MM.1S (cell line): ENCODE measurements at regions not wholly inside any gene's neighbourhood (a gene's known extent, or its start where the extent isn't known, plus 50 kb on each side); places are given as distances from the start of the nearest gene placed in this dataset.

Experiments
- DNase-seq: peaks from one replicate; pipeline ENCODE4 v3.0.0-alpha.2; 2015
- H2AFZ ChIP-seq: fragments of 300-600 bp; sonication (generic); 2 replicates; pipeline ENCODE4 v1.6.0; 2016; ENCODE audit warnings: antibody characterized with exemption, low read length
- H3F3A ChIP-seq: fragments of 300-600 bp; sonication (generic); 2 replicates; pipeline ENCODE4 v1.6.1; 2016; ENCODE audit warnings: mild to moderate bottlenecking, antibody characterized with exemption, low read length, moderate library complexity, mixed read lengths; ENCODE audit not compliant: insufficient read depth
- H3K27ac ChIP-seq: fragments of 300-600 bp; sonication (generic); 2 replicates; pipeline ENCODE4 v1.5.1; 2016; ENCODE audit warnings: mild to moderate bottlenecking, low read length
- H3K27me3 ChIP-seq: fragments of 300-600 bp; sonication (generic); replicated peaks from 2 replicates; pipeline ENCODE4 v1.6.0; 2016; ENCODE audit warnings: low read length; ENCODE audit not compliant: insufficient read depth
- H3K36me3 ChIP-seq: fragments of 300-600 bp; sonication (generic); replicated peaks from 2 replicates; pipeline ENCODE4 v1.6.1; 2016; ENCODE audit warnings: mild to moderate bottlenecking, low read length, mixed read lengths; ENCODE audit not compliant: insufficient read depth
- H3K4me1 ChIP-seq: fragments of 300-600 bp; sonication (generic); 2 replicates; pipeline ENCODE4 v1.6.1; 2016; ENCODE audit warnings: low read length, mixed read lengths
- H3K4me2 ChIP-seq: fragments of 300-600 bp; sonication (generic); 2 replicates; pipeline ENCODE4 v1.6.0; 2016; ENCODE audit warnings: low read depth, low read length
- H3K4me3 ChIP-seq: fragments of 300-600 bp; sonication (generic); 2 replicates; pipeline ENCODE4 v1.5.1; 2016; ENCODE audit warnings: low read length, mixed read lengths
- H3K79me2 ChIP-seq: fragments of 300-600 bp; sonication (generic); 2 replicates; pipeline ENCODE4 v1.6.1; 2016; ENCODE audit warnings: mixed run types, low read length, mixed read lengths
- H3K9ac ChIP-seq: fragments of 300-600 bp; sonication (generic); 2 replicates; pipeline ENCODE4 v1.6.1; 2016; ENCODE audit warnings: low read length, mixed read lengths
- H3K9me2 ChIP-seq: fragments of 300-600 bp; sonication (generic); replicated peaks from 2 replicates; pipeline ENCODE4 v1.6.1; 2016; ENCODE audit warnings: mild to moderate bottlenecking, low read length, mixed read lengths; ENCODE audit not compliant: insufficient read depth
- H3K9me3 ChIP-seq: fragments of 300-600 bp; sonication (generic); replicated peaks from 2 replicates; pipeline ENCODE4 v1.6.1; 2016; ENCODE audit warnings: mild to moderate bottlenecking, low read length, mixed read lengths; ENCODE audit not compliant: insufficient read depth
- H4K20me1 ChIP-seq: fragments of 300-600 bp; sonication (generic); 2 replicates; pipeline ENCODE4 v1.6.1; 2016; ENCODE audit warnings: mild to moderate bottlenecking, low read length, moderate library complexity, mixed read lengths; ENCODE audit not compliant: insufficient read depth
- EZH2 ChIP-seq: fragments of 300-600 bp; sonication (generic); optimal IDR thresholded peaks from 2 replicates; pipeline ENCODE3; 2017; ENCODE audit warnings: low read depth, mild to moderate bottlenecking, antibody characterized with exemption, low read length, mixed read lengths
- EZH2phosphoT487 ChIP-seq: fragments of 300-600 bp; sonication (generic); IDR thresholded peaks from 2 replicates; pipeline ENCODE4 v1.6.1; 2018; ENCODE audit warnings: antibody characterized with exemption, low read length
- TF ChIP-seq, protein P1 (sequence below): fragments of 300-600 bp; sonication (generic); IDR thresholded peaks from 2 replicates; pipeline ENCODE4 v1.5.1; 2016; ENCODE audit warnings: antibody characterized with exemption, low read length, mixed read lengths

DNA sequence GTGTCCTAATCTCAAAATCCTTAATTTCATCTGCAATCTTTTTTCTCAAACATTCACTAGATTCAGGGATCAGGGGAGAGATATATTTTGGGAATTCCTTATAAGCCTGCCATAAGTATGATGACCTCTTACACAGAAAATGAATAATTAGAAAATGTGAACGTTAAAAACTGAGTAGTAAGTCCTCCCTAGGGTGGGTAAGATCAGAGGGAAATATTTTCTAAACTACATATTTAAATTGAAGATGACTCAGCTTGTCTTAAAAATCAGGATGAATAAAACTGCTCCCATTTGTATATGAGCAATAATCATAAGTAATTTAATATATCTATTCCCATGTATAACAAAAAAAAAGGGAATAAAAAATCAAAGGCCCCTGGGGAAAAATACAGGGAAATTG lies 935.5 kb downstream of the TMTC2 start:
- Histone ChIP-seq H3K4me3 (no peak overlapping the region), H2AFZ (no peak overlapping the region)
- TF ChIP-seq EZH2 = no peak
- TF ChIP-seq, protein P1, sequence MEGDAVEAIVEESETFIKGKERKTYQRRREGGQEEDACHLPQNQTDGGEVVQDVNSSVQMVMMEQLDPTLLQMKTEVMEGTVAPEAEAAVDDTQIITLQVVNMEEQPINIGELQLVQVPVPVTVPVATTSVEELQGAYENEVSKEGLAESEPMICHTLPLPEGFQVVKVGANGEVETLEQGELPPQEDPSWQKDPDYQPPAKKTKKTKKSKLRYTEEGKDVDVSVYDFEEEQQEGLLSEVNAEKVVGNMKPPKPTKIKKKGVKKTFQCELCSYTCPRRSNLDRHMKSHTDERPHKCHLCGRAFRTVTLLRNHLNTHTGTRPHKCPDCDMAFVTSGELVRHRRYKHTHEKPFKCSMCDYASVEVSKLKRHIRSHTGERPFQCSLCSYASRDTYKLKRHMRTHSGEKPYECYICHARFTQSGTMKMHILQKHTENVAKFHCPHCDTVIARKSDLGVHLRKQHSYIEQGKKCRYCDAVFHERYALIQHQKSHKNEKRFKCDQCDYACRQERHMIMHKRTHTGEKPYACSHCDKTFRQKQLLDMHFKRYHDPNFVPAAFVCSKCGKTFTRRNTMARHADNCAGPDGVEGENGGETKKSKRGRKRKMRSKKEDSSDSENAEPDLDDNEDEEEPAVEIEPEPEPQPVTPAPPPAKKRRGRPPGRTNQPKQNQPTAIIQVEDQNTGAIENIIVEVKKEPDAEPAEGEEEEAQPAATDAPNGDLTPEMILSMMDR = no peak

DNA sequence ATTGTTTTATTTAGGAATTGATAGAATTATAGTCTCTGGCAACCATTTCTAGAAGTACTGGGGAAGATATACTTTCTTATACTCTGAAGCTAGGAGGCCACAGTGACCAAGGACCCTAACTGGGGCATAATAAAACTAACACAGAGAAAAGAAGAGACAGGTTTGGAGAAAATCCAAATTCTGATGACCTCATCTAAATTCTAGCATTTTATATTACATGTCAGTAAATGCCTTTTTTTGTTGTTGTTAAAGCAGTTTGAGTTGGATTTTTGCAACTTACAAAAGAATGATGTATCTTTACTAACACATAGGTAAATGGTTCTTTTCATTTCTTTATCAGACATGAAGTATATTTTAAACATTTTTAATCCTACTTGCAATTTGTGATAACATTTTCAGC lies 933.3 kb downstream of the TMTC2 start:
- DNase-seq = no peak
- Histone ChIP-seq H3K4me2 (no peak overlapping the region), H3K27me3 (no peaks in the 10 kb centered on the region), H3K4me1 (no peaks in the 10 kb centered on the region), H3F3A (no peaks in the 10 kb centered on the region), H3K4me3 (no peak overlapping the region), H3K9ac (no peak overlapping the region), H2AFZ (no peak overlapping the region), H4K20me1 (no peaks in the 10 kb centered on the region), H3K36me3 (no peaks in the 10 kb centered on the region), H3K79me2 (no peaks in the 10 kb centered on the region), H3K27ac (no peak overlapping the region), H3K9me2 (no peaks in the 10 kb centered on the region), H3K9me3 (no peaks in the 10 kb centered on the region)
- TF ChIP-seq EZH2 (no peak), EZH2phosphoT487 (no peak)
- TF ChIP-seq, protein P1 = no peak

More for the DNA sequence above, 935.5 kb downstream of the TMTC2 start:
- H3K9me3 ChIP-seq = no peaks in the 10 kb centered on the region
- no peaks in the 10 kb centered on the region for H4K20me1 ChIP-seq
- no peaks in the 10 kb centered on the region for H3K79me2 ChIP-seq
- no peak for DNase-seq
- no peaks in the 10 kb centered on the region for H3K9me2 ChIP-seq
- no peak overlapping the region for H3K4me2 ChIP-seq
- no peaks in the 10 kb centered on the region for H3K36me3 ChIP-seq
- H3K9ac ChIP-seq = no peak overlapping the region
- no peaks in the 10 kb centered on the region for H3F3A ChIP-seq
- no peak overlapping the region for H3K27ac ChIP-seq
- no peaks in the 10 kb centered on the region for H3K27me3 ChIP-seq
- no peaks in the 10 kb centered on the region for H3K4me1 ChIP-seq

DNA sequence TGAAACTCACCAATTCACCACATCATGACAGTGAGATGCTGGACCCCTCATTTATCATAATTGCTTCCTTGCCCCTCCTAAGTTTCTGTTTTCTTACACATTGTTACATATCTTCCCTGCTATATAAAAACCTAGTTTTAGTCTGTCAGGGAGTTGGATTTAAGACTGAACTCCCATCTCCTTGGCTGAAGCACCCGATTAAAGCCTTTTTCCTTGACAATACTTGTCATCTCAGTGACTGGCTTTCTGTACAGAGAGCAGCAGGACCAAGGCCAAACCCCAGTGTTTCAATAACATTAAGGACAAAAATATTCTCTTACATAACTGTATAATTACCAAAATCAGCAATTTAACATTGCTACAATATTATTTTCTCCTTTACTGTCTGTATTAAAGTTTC lies 928.4 kb downstream of the TMTC2 start:
- H3K27me3 ChIP-seq = no peaks in the 10 kb centered on the region
- TF ChIP-seq, protein P1 = no peak
- TF ChIP-seq EZH2 (no peak), EZH2phosphoT487 (no peak)
- H3K9me2 ChIP-seq = no peaks in the 10 kb centered on the region
- H3F3A ChIP-seq = no peaks in the 10 kb centered on the region
- H3K4me2 ChIP-seq = no peak overlapping the region
- no peaks in the 10 kb centered on the region for H3K9me3 ChIP-seq
- no peak overlapping the region for H2AFZ ChIP-seq
- H3K36me3 ChIP-seq = no peaks in the 10 kb centered on the region
- H3K4me3 ChIP-seq = no peak overlapping the region
- H3K27ac ChIP-seq = no peak overlapping the region
- no peak for DNase-seq
- no peak overlapping the region for H3K9ac ChIP-seq
- no peaks in the 10 kb centered on the region for H3K4me1 ChIP-seq
- H3K79me2 ChIP-seq = no peaks in the 10 kb centered on the region
- H4K20me1 ChIP-seq = no peaks in the 10 kb centered on the region
